OCI-LY1 (cell line): ENCODE measurements at regions not wholly inside any gene's neighbourhood (a gene's known extent, or its start where the extent isn't known, plus 50 kb on each side); places are given as distances from the start of the nearest gene placed in this dataset.

Source experiments
- H2AFZ ChIP-seq: fragments of 200-600 bp; sonication (generic), shearing (Covaris generic); 2 replicates; pipeline ENCODE4 v1.6.0; 2014; ENCODE audit warnings: antibody characterized with exemption, mild to moderate bottlenecking, low read length
- H3F3A ChIP-seq: fragments of 200-600 bp; sonication (generic), shearing (Covaris generic); 2 replicates; pipeline ENCODE4 v1.6.0; 2014; ENCODE audit warnings: mild to moderate bottlenecking, antibody characterized with exemption, low read length, moderate library complexity; ENCODE audit not compliant: insufficient read depth
- H3K27ac ChIP-seq: fragments of 200-600 bp; sonication (generic); 2 replicates; pipeline ENCODE4 v1.5.1; 2014; ENCODE audit warnings: low read length, mixed run types, mild to moderate bottlenecking, low read depth; ENCODE audit not compliant: poor library complexity, severe bottlenecking
- H3K27me3 ChIP-seq: fragments of 200-600 bp; sonication (generic); 2 replicates; pipeline ENCODE4 v1.6.0; 2014; ENCODE audit warnings: antibody characterized with exemption, mild to moderate bottlenecking, low read length, moderate library complexity; ENCODE audit not compliant: insufficient read depth
- H3K36me3 ChIP-seq: fragments of 200-600 bp; sonication (generic); 2 replicates; pipeline ENCODE4 v1.6.1; 2014; ENCODE audit warnings: mild to moderate bottlenecking, antibody characterized with exemption, low read length, moderate library complexity, mixed read lengths; ENCODE audit not compliant: insufficient read depth
- H3K4me1 ChIP-seq: fragments of 200-600 bp; sonication (generic); 2 replicates; pipeline ENCODE4 v1.5.1; 2014; ENCODE audit warnings: mild to moderate bottlenecking, low read length, moderate library complexity; ENCODE audit not compliant: insufficient read depth, severe bottlenecking
- H3K4me2 ChIP-seq: fragments of 200-600 bp; sonication (generic), shearing (Covaris generic); 2 replicates; pipeline ENCODE4 v1.6.1; 2014; ENCODE audit warnings: low read length
- H3K4me3 ChIP-seq: fragments of 200-600 bp; sonication (generic); 2 replicates; pipeline ENCODE4 v1.5.1; 2014; ENCODE audit warnings: low read length, low read depth, mild to moderate bottlenecking, mixed read lengths; ENCODE audit not compliant: poor library complexity, severe bottlenecking
- H3K79me2 ChIP-seq: fragments of 200-600 bp; shearing (Covaris generic); 2 replicates; pipeline ENCODE4 v1.6.1; 2016; ENCODE audit warnings: mixed run types, low read length, mixed read lengths; ENCODE audit not compliant: insufficient read depth
- H3K9ac ChIP-seq: fragments of 200-600 bp; sonication (generic), shearing (Covaris generic); 2 replicates; pipeline ENCODE4 v1.6.1; 2014; ENCODE audit warnings: mild to moderate bottlenecking, low read length, mixed read lengths
- H3K9me2 ChIP-seq: fragments of 200-600 bp; sonication (generic), shearing (Covaris generic); 2 replicates; pipeline ENCODE4 v1.6.1; 2014; ENCODE audit warnings: low read depth, mild to moderate bottlenecking, low read length, mixed read lengths
- H3K9me3 ChIP-seq: fragments of 200-600 bp; shearing (Covaris generic); 2 replicates; pipeline ENCODE4 v1.6.1; 2014; ENCODE audit warnings: low read length, mixed read lengths
- H4K20me1 ChIP-seq: fragments of 200-600 bp; sonication (generic), shearing (Covaris generic); 2 replicates; pipeline ENCODE4 v1.6.0; 2016; ENCODE audit warnings: mild to moderate bottlenecking, low read length; ENCODE audit not compliant: insufficient read depth
- CTCF ChIP-seq: fragments of 200-600 bp; sonication (generic), shearing (Covaris generic); IDR thresholded peaks from 2 replicates; pipeline ENCODE4 v1.5.1; 2017; ENCODE audit warnings: mild to moderate bottlenecking, antibody characterized with exemption, low read length, moderate library complexity, mixed read lengths
- EZH2 ChIP-seq: fragments of 200-600 bp; sonication (generic), shearing (Covaris generic); IDR thresholded peaks from 2 replicates; pipeline ENCODE4 v1.8.0; 2017; ENCODE audit warnings: borderline replicate concordance, mixed run types, mild to moderate bottlenecking, antibody characterized with exemption, low read length, moderate library complexity, mixed read lengths

GRCh38 chr19:30722761-30723160, 350.6 kb downstream of the ZNF536 start:
- Histone ChIP-seq H3K27me3 (no peaks in the 10 kb centered on the region), H3K4me3 (no peak overlapping the region), H3K9me2 (no peaks in the 10 kb centered on the region), H2AFZ (no peak overlapping the region), H3K4me2 (no peak overlapping the region), H3K27ac (no peak overlapping the region), H3K79me2 (no peaks in the 10 kb centered on the region), H3F3A (no peaks in the 10 kb centered on the region), H3K9ac (no peak overlapping the region), H3K9me3 (no peaks in the 10 kb centered on the region), H3K4me1 (no peaks in the 10 kb centered on the region), H3K36me3 (no peaks in the 10 kb centered on the region), H4K20me1 (no peaks in the 10 kb centered on the region)
- no peak for TF ChIP-seq EZH2
- no peak for TF ChIP-seq CTCF

- TF ChIP-seq EZH2 (no peak), CTCF (no peak)
- Histone ChIP-seq H3K36me3 (no peaks in the 10 kb centered on the region), H3K4me1 (no peaks in the 10 kb centered on the region), H4K20me1 (no peaks in the 10 kb centered on the region), H3K79me2 (no peaks in the 10 kb centered on the region), H3K4me3 (no peak overlapping the region), H3K9me3 (no peaks in the 10 kb centered on the region), H3K9ac (no peak overlapping the region), H3F3A (no peaks in the 10 kb centered on the region), H2AFZ (no peak overlapping the region), H3K4me2 (no peak overlapping the region), H3K27ac (no peak overlapping the region), H3K27me3 (no peaks in the 10 kb centered on the region), H3K9me2 (no peaks in the 10 kb centered on the region)
Measured at GRCh38 chr19:30722186-30722585, 350.0 kb downstream of the ZNF536 start.

DNA sequence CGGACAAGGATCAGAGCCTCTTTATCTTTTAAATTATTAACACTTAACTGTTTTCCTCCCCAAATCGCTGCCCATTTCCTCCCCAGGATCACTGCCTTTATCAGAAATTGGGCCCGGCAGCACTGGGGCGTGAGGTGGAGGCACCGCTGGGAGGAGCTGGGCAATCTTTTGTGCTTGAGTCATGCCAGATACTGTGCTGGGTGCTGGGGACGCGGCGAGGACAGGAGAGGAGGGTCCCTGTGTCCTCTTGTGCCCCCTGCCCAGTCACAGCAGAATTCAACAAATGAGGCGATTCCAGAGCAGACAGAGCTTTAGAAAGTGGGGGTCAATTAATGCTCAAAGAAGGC, 347.8 kb downstream of the ZNF536 start:
- Histone ChIP-seq H3K9me3 (no peaks in the 10 kb centered on the region), H2AFZ (no peak overlapping the region), H3K4me3 (no peak overlapping the region), H3F3A (no peaks in the 10 kb centered on the region), H3K27me3 (no peaks in the 10 kb centered on the region), H4K20me1 (no peaks in the 10 kb centered on the region), H3K79me2 (no peaks in the 10 kb centered on the region), H3K9me2 (no peaks in the 10 kb centered on the region), H3K27ac (no peak overlapping the region), H3K9ac (no peak overlapping the region), H3K36me3 (no peaks in the 10 kb centered on the region), H3K4me1 (no peaks in the 10 kb centered on the region), H3K4me2 (no peak overlapping the region)
- no peak for TF ChIP-seq EZH2

DNA sequence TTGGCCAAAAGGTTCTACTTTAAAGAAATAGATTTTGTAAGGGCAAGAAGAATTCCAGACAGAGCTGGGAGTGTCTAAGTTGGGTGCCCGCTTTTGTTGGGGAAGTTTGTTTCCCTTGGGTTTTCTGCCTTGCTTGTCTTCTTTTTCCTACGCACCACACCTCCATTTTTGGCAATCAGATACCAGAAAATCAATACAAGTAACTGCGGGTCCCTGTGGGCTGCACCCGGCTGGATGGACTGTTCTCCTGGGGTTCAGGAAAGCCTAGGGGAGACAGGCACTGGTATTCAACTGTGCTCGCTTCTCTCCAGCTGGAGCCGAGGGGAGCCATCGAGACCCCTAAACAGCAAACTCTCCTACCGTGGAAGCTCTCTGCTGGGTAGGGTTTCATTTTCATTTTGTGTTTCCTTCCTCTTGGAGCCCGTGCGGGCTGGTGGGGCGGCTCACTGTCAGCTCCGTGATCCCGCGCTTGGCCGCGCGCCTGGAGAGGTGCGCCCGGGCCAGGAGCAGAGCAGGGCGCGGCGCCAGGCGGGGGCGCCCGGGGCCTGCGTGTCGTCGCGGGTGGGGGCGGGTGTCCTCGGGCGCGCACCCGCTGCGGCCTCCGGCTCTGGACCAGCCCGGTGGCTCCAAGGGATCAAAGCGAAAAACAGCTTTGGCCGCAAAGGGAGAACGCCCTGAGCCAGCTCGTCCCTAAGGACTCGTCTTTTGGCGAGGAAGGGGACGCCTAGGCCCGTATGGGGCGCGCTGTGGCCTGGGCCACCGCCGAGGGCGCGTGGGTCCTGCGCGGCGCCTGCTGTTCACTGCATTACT, 347.2 kb downstream of the ZNF536 start:
- H3K4me3 ChIP-seq, result no peak overlapping the region
- H2AFZ ChIP-seq, result no peak overlapping the region
- H3K4me1 ChIP-seq, result no peaks in the 10 kb centered on the region
- no peaks in the 10 kb centered on the region for H3K27me3 ChIP-seq
- H3K9me2 ChIP-seq, result no peaks in the 10 kb centered on the region
- H3K4me2 ChIP-seq, result no peak overlapping the region
- H3K36me3 ChIP-seq, result no peaks in the 10 kb centered on the region
- no peaks in the 10 kb centered on the region for H3K9me3 ChIP-seq
- H4K20me1 ChIP-seq, result no peaks in the 10 kb centered on the region
- H3F3A ChIP-seq, result no peaks in the 10 kb centered on the region
- no peaks in the 10 kb centered on the region for H3K79me2 ChIP-seq
- H3K27ac ChIP-seq, result no peak overlapping the region
- no peak overlapping the region for H3K9ac ChIP-seq
- TF ChIP-seq EZH2 (no peak), CTCF (no peak)
